B cell (primary cell): ENCODE measurements at regions not wholly inside any gene's neighbourhood (a gene's known extent, or its start where the extent isn't known, plus 50 kb on each side); places are given as distances from the start of the nearest gene placed in this dataset.

Source experiments
- CTCF ChIP-seq: fragments of 200-600 bp; IDR thresholded peaks from one replicate; pipeline ENCODE4 v1.8.0; 2022; ENCODE audit warnings: antibody characterized with exemption, mild to moderate bottlenecking
- EZH2 ChIP-seq: IDR thresholded peaks from 2 replicates; pipeline ENCODE4 v1.6.1; 2012; ENCODE audit warnings: borderline replicate concordance, low read depth, mild to moderate bottlenecking, moderate library complexity, low read length; ENCODE audit not compliant: insufficient read depth, poor library complexity, severe bottlenecking

- TF ChIP-seq CTCF (no peak), EZH2 (no peak)
These were observed 184.4 kb upstream of the IER5L start for GRCh38 chr9:129362287-129363000.
